ENCODE measurements at regions not wholly inside any gene's neighbourhood (a gene's known extent, or its start where the extent isn't known, plus 50 kb on each side); places are given as distances from the start of the nearest gene placed in this dataset.

DNA sequence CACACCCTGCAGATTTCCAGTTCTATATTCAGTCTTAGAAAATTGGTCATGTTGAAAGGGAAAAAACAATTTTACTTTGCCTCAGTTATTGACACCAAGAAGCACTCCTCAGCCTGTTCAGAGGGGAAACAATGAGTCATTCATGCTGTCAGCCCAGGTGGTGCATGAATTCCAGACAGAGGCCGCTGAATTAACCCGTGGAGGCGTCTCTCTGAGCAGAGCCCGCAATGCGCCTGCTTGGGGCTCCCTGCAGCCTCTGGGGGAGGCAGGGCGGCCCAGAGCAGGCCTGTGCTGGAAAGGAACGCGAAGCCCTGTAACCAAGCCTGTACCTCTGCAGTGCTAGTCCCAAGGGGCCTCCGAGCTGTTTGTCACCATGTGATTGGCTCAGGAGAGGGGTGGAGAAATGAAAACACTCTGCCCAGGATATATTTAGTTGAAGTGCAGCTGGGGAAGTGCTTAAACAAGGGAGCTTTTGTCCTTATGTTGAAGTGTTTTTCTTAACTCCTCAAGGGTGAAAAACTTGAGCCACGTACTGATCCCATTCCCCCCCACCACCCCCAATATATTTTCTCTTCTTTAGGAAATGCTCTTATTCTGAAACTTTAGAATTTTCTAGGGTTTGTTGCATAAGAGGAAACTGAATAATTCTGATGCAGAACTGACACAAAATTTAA, 68.3 kb upstream of the CHD2 start:
- TF ChIP-seq, protein P1, sequence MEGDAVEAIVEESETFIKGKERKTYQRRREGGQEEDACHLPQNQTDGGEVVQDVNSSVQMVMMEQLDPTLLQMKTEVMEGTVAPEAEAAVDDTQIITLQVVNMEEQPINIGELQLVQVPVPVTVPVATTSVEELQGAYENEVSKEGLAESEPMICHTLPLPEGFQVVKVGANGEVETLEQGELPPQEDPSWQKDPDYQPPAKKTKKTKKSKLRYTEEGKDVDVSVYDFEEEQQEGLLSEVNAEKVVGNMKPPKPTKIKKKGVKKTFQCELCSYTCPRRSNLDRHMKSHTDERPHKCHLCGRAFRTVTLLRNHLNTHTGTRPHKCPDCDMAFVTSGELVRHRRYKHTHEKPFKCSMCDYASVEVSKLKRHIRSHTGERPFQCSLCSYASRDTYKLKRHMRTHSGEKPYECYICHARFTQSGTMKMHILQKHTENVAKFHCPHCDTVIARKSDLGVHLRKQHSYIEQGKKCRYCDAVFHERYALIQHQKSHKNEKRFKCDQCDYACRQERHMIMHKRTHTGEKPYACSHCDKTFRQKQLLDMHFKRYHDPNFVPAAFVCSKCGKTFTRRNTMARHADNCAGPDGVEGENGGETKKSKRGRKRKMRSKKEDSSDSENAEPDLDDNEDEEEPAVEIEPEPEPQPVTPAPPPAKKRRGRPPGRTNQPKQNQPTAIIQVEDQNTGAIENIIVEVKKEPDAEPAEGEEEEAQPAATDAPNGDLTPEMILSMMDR (IDR thresholded peaks at IDR 0.05): peak in 2 of 7 experiments; percentile 0 to 16
- TF ChIP-seq POLR2A (IDR thresholded peaks at IDR 0.05): peak; percentile 88 to 97 (median 96)
